ENCODE measurements at regions not wholly inside any gene's neighbourhood (a gene's known extent, or its start where the extent isn't known, plus 50 kb on each side); places are given as distances from the start of the nearest gene placed in this dataset.

GRCh38 chr1:218686258-218686657, 341.1 kb downstream of the TGFB2 start:
- DNase-seq: no peak

- no peak for DNase-seq
Measured at GRCh38 chr1:218686761-218687160, 341.6 kb downstream of the TGFB2 start.

GRCh38 chr1:218692808-218693207, 347.7 kb downstream of the TGFB2 start:
- DNase-seq: no peak

- DNase-seq: no peak
Measured at GRCh38 chr1:218693599-218693998, 348.5 kb downstream of the TGFB2 start.

GRCh38 chr1:218694085-218694484, 348.9 kb downstream of the TGFB2 start:
- no peak for DNase-seq

- no peak for DNase-seq
Measured at GRCh38 chr1:218694636-218695035, 349.5 kb downstream of the TGFB2 start.

GRCh38 chr1:218695525-218695924, 350.4 kb downstream of the TGFB2 start:
- no peak for DNase-seq

GRCh38 chr1:218698141-218698540, 353.0 kb downstream of the TGFB2 start:
- no peak for DNase-seq

- DNase-seq: no peak
Measured at GRCh38 chr1:218699421-218699820, 354.3 kb downstream of the TGFB2 start.

- DNase-seq: no peak
Measured at GRCh38 chr1:218699865-218700264, 354.7 kb downstream of the TGFB2 start.

- no peak for DNase-seq
Measured at GRCh38 chr1:218700666-218701065, 355.5 kb downstream of the TGFB2 start.

- no peak for DNase-seq
Measured at GRCh38 chr1:218701131-218701530, 356.0 kb downstream of the TGFB2 start.

- no peak for DNase-seq
Measured at GRCh38 chr1:218702775-218703174, 357.6 kb downstream of the TGFB2 start.

- DNase-seq: no peak
Measured at GRCh38 chr1:218703836-218704235, 358.7 kb downstream of the TGFB2 start.

- no peak for DNase-seq
Measured at GRCh38 chr1:218705391-218705790, 360.3 kb downstream of the TGFB2 start.

- DNase-seq: no peak
Measured at GRCh38 chr1:218705911-218706893, 361.1 kb downstream of the TGFB2 start.

- DNase-seq: no peak
Measured at GRCh38 chr1:218711001-218711400, 365.9 kb downstream of the TGFB2 start.

- no peak for DNase-seq
Measured at GRCh38 chr1:218711884-218712674, 366.9 kb downstream of the TGFB2 start.

- no peak for DNase-seq
Measured at GRCh38 chr1:218712677-218713076, 367.5 kb downstream of the TGFB2 start.

- DNase-seq: no peak
Measured at GRCh38 chr1:218715961-218716669, 371.0 kb downstream of the TGFB2 start.

GRCh38 chr1:218717575-218717974, 372.4 kb downstream of the TGFB2 start:
- no peak for DNase-seq

GRCh38 chr1:218718206-218718605, 373.1 kb downstream of the TGFB2 start:
- no peak for DNase-seq

GRCh38 chr1:218718977-218719376, 373.8 kb downstream of the TGFB2 start:
- no peak for DNase-seq
